HG02798 (cell line): ENCODE measurements at regions not wholly inside any gene's neighbourhood (a gene's known extent, or its start where the extent isn't known, plus 50 kb on each side); places are given as distances from the start of the nearest gene placed in this dataset.

Source experiments
- ATAC-seq: cut with Tn5 transposase; IDR thresholded peaks from one replicate; pipeline ENCODE4 v1.9.1; 2021; ENCODE audit warnings: mild to moderate bottlenecking; ENCODE audit not compliant: unreplicated experiment, poor library complexity

DNA sequence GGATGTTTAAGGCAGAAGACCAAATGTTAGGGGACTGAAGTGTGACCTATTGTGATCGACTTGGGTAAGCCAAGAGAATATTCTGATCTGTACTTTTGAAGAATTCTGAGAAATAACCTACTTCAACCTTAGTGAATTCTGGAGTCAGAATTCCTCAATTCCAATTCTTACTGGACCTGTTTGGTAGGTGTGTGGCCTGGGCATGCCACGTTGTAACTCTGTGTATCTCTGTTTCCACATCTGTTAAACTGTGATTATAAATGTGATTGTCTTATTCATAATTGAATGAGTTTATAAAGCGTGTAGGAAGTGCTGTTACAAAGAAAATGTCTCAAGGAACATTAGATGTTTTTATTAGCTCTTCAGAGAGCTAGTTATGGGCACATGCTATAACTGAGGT is 64.5 kb downstream of the TUSC1 start:
- ATAC-seq = no peak

DNA sequence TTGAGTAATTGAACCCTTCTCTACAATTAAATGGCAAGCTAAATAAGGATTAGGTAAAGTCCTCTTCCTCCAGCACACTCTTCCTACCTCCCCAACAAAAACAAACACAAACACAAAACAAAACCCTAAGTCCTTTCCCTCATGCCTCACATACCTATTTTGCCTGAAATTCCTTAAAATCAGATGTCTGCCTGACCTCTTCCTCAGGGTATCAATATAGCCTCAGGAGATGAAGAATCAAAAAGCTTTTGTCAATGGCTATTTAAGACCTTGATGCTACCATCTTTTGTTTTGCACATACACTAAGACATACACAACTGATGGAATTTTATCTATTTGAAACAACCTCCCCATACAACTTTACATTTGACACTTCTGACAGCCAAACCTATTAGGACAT is 75.1 kb downstream of the TUSC1 start:
- no peak for ATAC-seq

DNA sequence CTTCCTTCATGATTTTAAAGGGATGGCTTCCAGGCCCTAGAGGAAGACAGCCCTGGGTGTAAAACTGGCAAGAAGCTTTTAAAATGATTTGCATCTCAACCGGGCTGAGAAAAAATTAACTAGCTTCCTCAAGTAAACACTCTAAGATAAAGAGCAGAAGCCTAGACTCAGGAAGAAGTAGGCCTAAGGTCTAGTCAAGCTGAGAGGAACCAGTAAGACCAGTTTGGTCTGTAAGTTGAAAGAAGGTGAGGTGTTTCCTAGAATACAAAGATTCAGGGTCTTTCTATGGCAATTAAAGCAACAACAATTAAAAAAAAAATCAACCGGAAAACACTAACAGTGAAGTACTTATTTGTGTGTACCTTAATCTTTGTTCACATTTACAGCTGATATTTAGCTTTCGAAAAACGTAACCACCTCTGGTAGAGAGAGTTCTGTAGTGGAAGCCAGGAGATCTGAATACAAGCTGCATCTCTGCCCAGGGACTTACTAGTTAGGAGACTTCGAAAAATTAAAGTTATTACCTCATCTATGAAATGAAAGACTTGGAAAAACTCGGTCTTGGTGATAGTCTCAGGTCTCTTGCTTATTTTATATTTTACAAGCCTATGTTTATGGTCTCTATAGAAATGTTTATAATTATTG is 75.7 kb downstream of the TUSC1 start:
- ATAC-seq = no peak

DNA sequence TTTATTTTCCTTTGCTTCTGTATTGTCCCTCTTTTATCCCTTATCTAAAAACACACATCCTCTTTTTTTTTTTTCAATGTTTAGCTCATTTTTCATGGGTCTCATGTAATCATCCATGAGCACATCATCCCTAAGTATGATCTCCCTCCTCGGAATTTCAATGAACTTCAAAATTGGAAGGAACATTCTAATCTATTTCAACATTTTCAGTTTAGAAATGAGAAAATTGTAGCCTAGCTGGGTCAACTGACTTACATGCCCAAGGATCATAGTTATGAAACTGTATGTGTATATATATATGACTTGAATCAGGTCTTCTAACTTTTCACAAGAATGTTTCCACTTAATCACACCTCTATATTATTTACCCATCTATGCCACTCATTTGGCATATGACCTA is 77.7 kb downstream of the TUSC1 start:
- no peak for ATAC-seq

DNA sequence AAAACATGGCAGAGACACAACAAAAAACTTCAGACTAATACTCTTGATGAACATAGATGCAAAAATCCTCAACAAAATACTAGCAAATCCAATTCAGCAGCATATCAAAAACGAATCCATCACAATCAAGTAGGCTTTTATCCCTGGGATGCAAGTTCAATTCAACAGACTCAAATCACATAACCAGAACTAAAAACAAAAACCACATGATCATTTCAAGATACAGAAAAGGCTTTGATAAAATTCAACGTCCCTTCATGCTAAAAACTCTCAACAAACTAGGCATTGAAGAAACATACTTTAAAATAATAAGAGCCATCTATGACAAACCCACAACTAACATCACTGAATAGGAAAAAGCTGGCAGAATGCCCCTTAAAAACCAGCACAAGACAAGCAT is 93.6 kb downstream of the TUSC1 start:
- no peak for ATAC-seq

DNA sequence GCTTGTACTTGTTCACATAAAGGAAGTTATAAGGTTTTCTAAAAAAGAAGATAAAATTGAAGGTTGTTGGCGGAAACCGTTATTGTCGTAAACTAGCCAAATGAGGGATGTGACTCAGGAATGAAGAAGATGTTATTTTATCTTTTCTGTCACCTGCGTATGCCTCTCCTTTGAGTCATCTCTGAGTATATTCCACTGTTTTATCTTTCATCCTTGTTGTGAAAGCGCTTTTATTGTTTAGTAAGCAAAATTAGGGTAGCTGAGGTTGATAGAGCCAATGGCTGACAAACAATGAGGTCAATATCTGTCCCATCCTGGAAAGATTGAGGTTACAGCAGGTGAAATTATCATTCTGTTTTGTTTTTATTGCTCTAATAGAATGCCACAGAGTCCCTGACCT is 105.0 kb downstream of the TUSC1 start:
- no peak for ATAC-seq

DNA sequence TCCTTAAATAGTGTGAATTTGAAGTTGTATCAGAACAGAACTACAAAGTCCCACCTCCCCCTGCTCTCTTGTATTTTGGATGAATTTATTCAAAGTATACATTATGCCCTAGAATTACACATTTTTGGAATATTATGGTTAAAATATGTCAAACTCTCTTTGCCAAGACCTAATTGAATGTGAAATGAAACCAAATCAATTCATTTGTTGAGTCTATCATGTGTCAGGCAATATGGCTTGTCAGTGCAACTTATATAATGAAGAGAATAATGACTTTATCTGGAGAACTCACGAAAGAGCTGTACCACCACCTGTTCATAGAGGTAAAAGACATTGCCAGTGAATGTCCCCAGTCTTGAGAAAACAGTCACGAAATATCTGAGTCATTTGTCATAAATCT is 106.8 kb downstream of the TUSC1 start:
- ATAC-seq = no peak

DNA sequence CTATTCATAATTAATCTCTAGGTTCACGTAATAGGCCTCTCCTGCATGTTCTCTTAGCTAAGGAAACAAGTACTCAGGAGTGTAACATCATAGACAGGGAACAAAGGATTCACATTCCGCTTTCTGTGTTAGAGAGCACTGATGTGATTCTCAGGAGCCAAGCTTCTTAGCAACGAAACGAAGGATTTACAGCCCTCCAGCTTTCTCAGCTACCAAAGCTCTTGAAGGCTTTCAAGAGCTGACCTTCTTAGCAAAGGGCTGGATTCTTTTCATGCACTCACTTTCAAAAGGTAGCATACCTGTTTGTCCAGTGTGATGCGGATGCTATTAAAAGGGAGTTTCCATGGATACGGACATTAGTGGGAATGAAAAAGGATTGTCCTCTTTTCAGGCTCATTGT is 107.4 kb downstream of the TUSC1 start:
- ATAC-seq = no peak

DNA sequence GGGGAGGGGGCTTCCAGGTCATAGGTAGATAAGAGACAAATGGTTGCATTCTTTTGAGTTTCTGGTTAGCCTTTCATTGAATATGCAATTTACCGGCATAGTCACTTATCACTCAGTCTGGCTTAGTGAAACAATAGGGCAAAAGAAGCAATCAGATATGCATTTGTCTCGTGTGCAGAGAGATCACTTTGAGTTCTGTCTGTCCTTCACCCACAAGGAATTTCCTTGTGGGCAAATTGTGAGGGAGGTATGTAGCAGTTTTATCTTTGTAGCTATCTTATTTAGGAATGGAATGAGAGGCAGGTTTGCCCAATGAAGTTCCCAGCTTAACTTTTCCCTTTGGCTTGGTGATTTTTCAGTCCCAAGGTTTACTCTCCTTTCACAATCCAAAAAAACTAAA is 116.1 kb downstream of the TUSC1 start:
- no peak for ATAC-seq

DNA sequence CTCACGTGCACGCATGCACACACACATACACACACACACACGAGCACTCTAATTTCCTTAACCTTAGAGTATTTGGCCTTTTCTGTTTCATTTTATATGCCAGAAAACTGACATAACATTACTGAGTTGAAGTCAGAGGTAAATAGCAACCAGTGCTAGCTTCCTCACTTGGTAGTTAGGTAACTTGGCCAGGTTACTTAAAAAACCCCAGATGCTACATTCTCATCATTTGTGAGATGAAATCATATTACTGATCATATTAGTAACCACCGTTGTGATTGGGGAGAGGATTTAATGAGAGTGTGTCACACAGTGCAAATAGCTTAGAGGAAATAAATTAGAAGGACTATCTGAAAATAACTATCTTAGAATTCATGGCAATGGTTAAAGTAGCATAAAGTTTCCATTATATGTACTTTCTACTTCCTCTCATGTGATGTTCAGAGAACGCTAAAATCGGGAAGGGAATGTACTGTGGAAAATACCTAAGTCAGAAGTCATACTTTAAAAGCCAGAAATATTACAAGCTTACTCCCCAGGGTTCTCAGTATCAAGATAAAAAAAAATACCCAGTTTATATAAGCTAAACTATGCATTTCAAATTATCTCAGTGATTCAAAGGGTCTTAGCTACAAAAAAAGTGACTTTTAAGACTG is 120.5 kb downstream of the TUSC1 start:
- no peak for ATAC-seq

DNA sequence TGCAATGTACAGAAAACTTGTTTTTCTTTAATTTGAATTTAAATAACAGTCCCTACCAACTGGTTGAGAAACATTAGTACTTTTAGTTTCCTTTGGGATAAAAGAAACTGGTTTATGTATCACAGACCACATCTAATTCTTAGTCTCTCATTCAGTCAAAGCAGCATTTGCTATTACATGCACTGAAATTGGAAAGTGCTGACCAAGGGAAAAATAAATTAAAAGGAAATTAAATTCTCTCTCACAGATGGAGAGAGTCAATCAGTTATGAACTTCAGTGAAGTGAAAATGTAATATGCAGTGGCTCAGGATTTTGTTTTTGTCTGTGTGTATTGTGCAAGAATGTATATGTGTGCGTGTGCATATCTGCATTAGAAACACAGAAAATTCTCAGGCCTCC is 121.7 kb downstream of the TUSC1 start:
- ATAC-seq = no peak

DNA sequence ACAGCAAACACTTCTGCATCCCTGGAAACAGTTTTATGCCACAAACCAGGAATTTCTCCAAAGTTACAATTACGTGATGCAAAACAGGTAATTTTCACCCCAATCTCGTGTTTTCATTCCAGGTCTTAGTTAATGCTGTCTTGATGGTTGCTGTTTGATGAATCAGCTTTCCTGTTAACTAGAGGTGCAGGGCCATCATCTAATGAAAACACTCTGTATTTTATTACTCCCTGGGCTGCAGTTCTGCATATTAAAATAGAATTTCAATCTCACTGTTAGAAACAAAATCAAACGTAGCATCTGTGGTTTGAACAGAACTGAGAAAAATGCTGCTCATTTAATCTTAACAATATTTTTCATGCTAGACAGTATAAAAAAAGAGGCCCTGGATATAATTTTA is 129.4 kb downstream of the TUSC1 start:
- ATAC-seq = no peak

DNA sequence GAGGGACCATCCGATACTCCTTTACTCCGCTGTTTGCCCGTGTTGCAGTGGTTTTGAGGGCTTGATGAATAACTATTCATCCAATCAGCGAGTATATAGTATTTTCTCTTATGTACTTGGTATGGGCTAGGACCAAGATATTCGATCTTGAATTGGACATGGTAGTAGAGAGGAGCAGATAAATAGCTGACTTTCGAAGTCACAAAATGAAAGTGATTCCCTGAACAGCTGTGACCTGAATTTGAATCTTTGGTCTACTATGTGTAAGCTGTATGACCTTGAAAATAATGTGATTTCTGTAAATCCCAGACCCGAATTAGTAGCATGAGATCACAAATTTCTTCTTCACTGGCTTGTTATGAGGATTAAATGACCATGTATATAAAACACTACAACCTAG is 134.4 kb downstream of the TUSC1 start:
- ATAC-seq = no peak

DNA sequence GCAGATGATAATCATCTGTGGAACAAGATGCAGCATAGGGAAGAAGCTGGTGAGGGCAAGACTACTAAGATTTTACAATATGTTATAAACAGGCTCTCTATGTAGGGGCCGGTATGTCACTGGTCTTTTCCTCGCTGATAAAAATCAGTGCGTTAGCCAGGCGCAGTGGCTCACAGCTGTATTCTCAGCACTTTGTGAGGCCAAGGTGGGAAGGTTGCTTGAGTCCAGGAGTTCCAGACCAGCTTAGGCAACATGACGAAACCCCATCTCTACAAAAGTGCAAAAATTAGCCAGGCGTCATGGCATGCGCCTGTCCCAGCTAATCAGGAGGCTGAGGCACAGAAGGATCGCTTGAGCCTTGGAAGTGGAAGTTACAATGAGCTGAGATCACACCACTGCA is 135.9 kb downstream of the TUSC1 start:
- no peak for ATAC-seq

DNA sequence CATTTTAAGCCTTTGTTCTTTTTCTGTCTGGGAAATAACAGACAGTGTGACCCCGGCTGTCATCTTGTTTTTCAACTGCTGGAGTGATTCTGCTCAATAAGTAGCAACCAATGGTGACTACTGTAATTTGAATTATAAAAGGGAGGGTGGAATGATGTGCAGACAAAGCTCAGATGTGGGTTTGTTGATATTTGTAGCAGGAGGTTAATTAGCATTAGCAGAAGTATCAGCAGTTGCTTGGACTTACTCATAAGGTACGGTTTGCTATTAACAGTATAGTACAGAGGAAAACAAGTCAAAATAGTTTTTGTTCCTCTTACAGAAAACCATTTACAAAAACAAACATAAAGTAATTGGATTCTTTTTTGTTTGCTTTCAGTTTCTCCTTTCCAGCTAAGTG is 140.4 kb downstream of the TUSC1 start:
- peak; percentile 38 for ATAC-seq

DNA sequence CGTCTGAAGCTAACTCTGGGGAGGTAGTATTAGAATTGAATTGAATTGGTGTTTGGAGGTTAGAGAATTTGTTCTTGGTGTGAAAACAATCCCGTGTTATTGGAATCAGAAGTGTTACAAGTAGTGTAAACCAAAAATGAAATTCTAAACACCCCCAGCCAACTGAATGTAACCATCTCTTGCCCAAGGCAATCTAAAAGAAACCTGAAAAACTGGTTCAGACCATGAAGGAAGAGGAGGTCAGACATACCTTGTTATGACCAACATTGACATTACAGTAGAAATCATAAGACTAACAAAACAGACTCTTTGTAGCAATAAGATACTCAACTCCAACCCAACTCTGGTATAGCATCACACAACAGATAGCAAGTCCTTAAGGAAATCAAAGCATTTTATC is 159.0 kb downstream of the TUSC1 start:
- no peak for ATAC-seq

DNA sequence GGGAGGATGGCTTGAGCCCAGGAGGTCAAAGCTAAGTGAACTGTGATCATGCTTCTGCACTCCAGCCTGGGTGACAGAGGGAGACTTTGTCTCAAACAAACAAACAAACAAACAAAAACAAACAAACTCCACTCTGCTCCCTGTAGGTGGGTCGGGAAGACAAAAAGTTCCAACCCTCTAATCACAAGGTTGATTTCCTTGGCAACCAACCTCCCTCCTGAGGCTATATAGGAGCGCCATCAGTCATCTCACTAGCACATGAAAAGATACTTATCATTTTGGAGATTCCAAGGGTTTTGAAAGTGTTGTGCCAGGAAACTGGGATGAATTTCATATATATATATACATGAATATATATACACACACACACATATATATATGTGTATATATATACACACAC is 160.5 kb downstream of the TUSC1 start:
- no peak for ATAC-seq

DNA sequence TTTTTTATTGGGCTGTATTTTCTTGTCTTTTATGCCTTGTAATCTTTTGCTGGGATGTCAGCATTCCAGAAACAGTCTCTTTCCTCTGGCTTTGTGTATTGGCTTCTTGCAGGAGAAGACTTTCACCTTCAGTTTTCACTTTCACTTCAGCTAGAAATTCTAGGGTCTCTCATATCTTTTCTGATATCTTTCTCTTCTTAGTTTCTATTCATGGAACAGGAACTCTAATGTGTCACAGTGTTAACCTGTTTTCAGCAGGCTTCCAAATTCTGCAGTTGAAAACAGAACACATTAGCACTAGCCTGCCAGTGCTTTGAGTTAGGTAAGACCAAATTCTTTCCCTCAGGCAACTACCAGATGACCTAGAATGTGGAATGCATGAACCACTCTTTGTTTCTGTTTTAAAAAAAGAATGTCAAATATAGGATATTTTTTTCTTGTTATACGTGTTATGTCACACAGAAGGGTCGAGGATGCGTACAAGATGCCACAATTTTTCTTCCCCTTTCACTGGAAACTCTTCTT is 164.7 kb downstream of the TUSC1 start:
- no peak for ATAC-seq

DNA sequence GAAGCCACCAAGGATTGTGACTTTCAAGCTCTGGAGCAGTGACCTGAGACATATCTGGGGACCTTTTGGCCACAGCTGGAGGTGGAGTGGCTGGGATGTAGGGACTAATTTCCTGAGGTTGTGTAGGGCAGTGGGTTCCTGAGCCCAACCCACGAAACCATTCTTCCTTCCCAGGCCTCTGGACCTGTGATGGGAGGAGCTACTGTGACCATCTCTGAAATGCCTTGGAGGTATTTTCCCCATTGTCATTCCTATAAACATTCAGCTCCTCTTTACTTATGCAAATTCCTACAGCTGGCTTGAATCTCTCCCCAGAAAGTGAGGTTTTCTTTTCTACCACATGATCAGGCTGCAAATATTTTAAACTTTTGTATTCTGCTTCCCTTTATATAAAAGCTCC is 172.6 kb downstream of the TUSC1 start:
- no peak for ATAC-seq

DNA sequence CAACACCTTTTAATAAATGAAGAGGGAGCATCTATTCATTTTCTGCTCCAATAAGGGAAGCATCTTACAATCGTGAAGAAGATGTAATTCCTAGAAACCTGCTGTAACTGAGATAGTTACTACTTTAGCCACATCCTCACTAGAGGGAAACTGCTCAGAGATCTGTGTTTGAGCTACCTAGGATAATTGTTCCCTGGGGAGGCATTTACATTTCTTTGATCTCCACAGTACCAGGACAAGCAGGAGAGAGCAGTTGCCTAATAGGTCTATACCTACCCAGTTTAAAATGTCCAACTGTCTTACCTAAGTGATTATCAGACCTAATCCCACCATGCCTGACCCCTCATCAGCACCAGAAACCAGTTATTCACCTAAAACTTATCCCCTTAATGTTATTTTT is 196.9 kb downstream of the TUSC1 start:
- ATAC-seq = no peak

DNA sequence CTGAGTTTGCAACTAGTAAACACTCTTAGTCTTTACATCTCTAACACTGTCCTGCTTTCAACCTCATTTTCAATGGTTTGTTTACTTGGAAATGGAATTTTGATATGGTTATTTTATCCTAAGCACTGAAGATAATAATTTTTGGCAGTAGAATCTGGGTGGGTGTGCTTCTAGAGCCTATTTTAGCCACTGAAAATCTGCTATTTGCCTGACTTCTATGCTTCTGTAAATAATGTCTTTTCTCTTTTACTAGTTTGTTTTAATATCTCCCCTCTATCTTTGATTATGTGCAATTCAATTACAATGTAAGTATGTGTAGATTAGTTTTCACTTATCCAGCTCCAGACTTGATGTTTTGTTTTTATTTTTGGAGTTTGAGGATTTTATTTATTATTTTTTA is 197.5 kb downstream of the TUSC1 start:
- no peak for ATAC-seq

DNA sequence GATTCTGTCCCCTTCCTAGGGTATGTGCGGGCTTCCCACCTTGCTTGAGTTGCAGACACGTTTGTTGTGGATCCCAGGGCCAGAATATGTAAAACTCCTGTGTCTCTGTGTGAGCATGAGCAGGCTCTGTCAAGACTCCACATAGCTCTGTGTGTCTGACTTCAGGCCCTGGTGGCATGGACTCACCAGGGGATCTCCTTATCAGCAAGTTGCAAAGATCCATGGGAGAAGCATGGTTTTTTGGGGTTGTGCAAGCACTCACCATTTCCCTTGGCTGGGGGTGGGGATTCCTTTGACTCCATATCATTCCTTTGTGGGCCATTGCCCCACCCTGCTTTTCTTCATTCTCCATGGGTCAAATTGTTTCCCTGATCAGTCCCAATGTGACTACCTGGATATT is 205.6 kb downstream of the TUSC1 start:
- ATAC-seq = no peak
